ENCODE measurements at regions not wholly inside any gene's neighbourhood (a gene's known extent, or its start where the extent isn't known, plus 50 kb on each side); places are given as distances from the start of the nearest gene placed in this dataset.
"Not testable (repeated sequence)": the region's sequence is repeated elsewhere in the genome, so short reads cannot be mapped to it uniquely, and the experiment has no call there.

- no peak for DNase-seq
These were observed 83.3 kb upstream of the PGBD5 start for GRCh38 chr1:230509281-230509977.

GRCh38 chr1:230507666-230508402, 81.7 kb upstream of the PGBD5 start:
- peak; percentile 72 for DNase-seq

- no peak for DNase-seq
These were observed 81.1 kb upstream of the PGBD5 start for GRCh38 chr1:230507236-230507635.

- DNase-seq, result no peak
These were observed 80.3 kb upstream of the PGBD5 start for GRCh38 chr1:230506451-230506850.

- DNase-seq, result no peak
These were observed 78.2 kb upstream of the PGBD5 start for GRCh38 chr1:230504310-230504709.

- DNase-seq, result no peak
These were observed 77.6 kb upstream of the PGBD5 start for GRCh38 chr1:230503726-230504125.

GRCh38 chr1:230502996-230503395, 76.9 kb upstream of the PGBD5 start:
- no peak for DNase-seq

- DNase-seq, result no peak
These were observed 76.2 kb upstream of the PGBD5 start for GRCh38 chr1:230502306-230502705.

GRCh38 chr1:230501849-230502248, 75.7 kb upstream of the PGBD5 start:
- DNase-seq, result no peak

GRCh38 chr1:230501242-230501641, 75.1 kb upstream of the PGBD5 start:
- DNase-seq, result no peak

- DNase-seq, result no peak
These were observed 73.9 kb upstream of the PGBD5 start for GRCh38 chr1:230500063-230500462.

- DNase-seq, result no peak
These were observed 73.4 kb upstream of the PGBD5 start for GRCh38 chr1:230499496-230499895.

- DNase-seq, result no peak
These were observed 72.6 kb upstream of the PGBD5 start for GRCh38 chr1:230498704-230499103.

GRCh38 chr1:230496451-230496850, 70.3 kb upstream of the PGBD5 start:
- DNase-seq, result no peak

GRCh38 chr1:230495891-230496385, 69.8 kb upstream of the PGBD5 start:
- DNase-seq, result no peak

GRCh38 chr1:230495076-230495475, 68.9 kb upstream of the PGBD5 start:
- no peak for DNase-seq

- DNase-seq, result no peak
These were observed 68.4 kb upstream of the PGBD5 start for GRCh38 chr1:230494514-230494913.

- DNase-seq, result no peak
These were observed 67.9 kb upstream of the PGBD5 start for GRCh38 chr1:230494026-230494425.

- DNase-seq, result no peak
These were observed 67.1 kb upstream of the PGBD5 start for GRCh38 chr1:230493264-230493663.

- no peak for DNase-seq
These were observed 64.3 kb upstream of the PGBD5 start for GRCh38 chr1:230490436-230490835.

- no peak for DNase-seq
These were observed 61.8 kb upstream of the PGBD5 start for GRCh38 chr1:230487773-230488428.

GRCh38 chr1:230476622-230477003, 50.5 kb upstream of the PGBD5 start:
- no peak for DNase-seq

GRCh38 chr1:230475856-230476621, 49.9 kb upstream of the PGBD5 start:
- not testable (repeated sequence) for DNase-seq

Data from femur (tissue), 1 donor.